NT2/D1 (cell line): ENCODE measurements at regions not wholly inside any gene's neighbourhood (a gene's known extent, or its start where the extent isn't known, plus 50 kb on each side); places are given as distances from the start of the nearest gene placed in this dataset.

Source experiments
- YY1 ChIP-seq: IDR thresholded peaks from 2 replicates; pipeline ENCODE4 v1.6.1; 2011; ENCODE audit not compliant: insufficient read length, insufficient read depth
- ZNF274 ChIP-seq: IDR thresholded peaks from 2 replicates; pipeline ENCODE4 v1.6.1; 2011; ENCODE audit warnings: mild to moderate bottlenecking, low read depth, low read length

- no peak for TF ChIP-seq ZNF274
- TF ChIP-seq YY1: no peak
Observed at GRCh38 chr2:52857722-52858121, 909.9 kb upstream of the CHAC2 start.
